GM19463 (cell line): ENCODE measurements at regions not wholly inside any gene's neighbourhood (a gene's known extent, or its start where the extent isn't known, plus 50 kb on each side); places are given as distances from the start of the nearest gene placed in this dataset.

ENCODE experiments used
- ATAC-seq: cut with Tn5 transposase; IDR thresholded peaks from one replicate; pipeline ENCODE4 v1.9.1; 2021; ENCODE audit warnings: mild to moderate bottlenecking, moderate library complexity; ENCODE audit not compliant: unreplicated experiment

- no peak for ATAC-seq
Measured at GRCh38 chr22:49426618-49427266, 400.9 kb downstream of the BRD1 start.

- ATAC-seq = no peak
Measured at GRCh38 chr22:49426098-49426497, 401.6 kb downstream of the BRD1 start.

GRCh38 chr22:49425356-49425755 lies 402.3 kb downstream of the BRD1 start:
- no peak for ATAC-seq

- ATAC-seq = no peak
Measured at GRCh38 chr22:49424893-49425270, 402.8 kb downstream of the BRD1 start.

- no peak for ATAC-seq
Measured at GRCh38 chr22:49423125-49423650, 404.5 kb downstream of the BRD1 start.

GRCh38 chr22:49422701-49423100 lies 405.0 kb downstream of the BRD1 start:
- no peak for ATAC-seq

GRCh38 chr22:49420651-49421050 lies 407.0 kb downstream of the BRD1 start:
- ATAC-seq = no peak

- ATAC-seq = no peak
Measured at GRCh38 chr22:49419661-49420060, 408.0 kb downstream of the BRD1 start.

- ATAC-seq = no peak
Measured at GRCh38 chr22:49418943-49419342, 408.7 kb downstream of the BRD1 start.

GRCh38 chr22:49418341-49418894 lies 409.3 kb downstream of the BRD1 start:
- no peak for ATAC-seq

GRCh38 chr22:49417833-49418232 lies 409.8 kb downstream of the BRD1 start:
- no peak for ATAC-seq

- no peak for ATAC-seq
Measured at GRCh38 chr22:49417326-49417725, 410.3 kb downstream of the BRD1 start.

GRCh38 chr22:49415151-49415951 lies 412.3 kb downstream of the BRD1 start:
- no peak for ATAC-seq

GRCh38 chr22:49413551-49413950 lies 414.1 kb downstream of the BRD1 start:
- ATAC-seq = no peak

- ATAC-seq = no peak
Measured at GRCh38 chr22:49413146-49413545, 414.5 kb downstream of the BRD1 start.

GRCh38 chr22:49412236-49412635 lies 415.4 kb downstream of the BRD1 start:
- no peak for ATAC-seq

GRCh38 chr22:49411236-49411635 lies 416.4 kb downstream of the BRD1 start:
- ATAC-seq = no peak

GRCh38 chr22:49408102-49408836 lies 419.4 kb downstream of the BRD1 start:
- no peak for ATAC-seq

- ATAC-seq = no peak
Measured at GRCh38 chr22:49406879-49407587, 420.6 kb downstream of the BRD1 start.

GRCh38 chr22:49406047-49406650 lies 421.5 kb downstream of the BRD1 start:
- no peak for ATAC-seq
